Caco-2 (cell line): ENCODE measurements at regions not wholly inside any gene's neighbourhood (a gene's known extent, or its start where the extent isn't known, plus 50 kb on each side); places are given as distances from the start of the nearest gene placed in this dataset.

Experiments
- BruUV-seq: library from RNA; stranded (reverse); fragments of 400-500 nt; replicated peaks from 2 replicates; lab custom pipeline; 2021; lab: Mats Ljungman, UMichigan
- CTCF ChIA-PET: fragments of 300-600 bp; sonication (Branson Sonifier 250); formaldehyde crosslinking; loops from one replicate; lab custom pipeline; 2022; ENCODE audit warnings: antibody characterized with exemption; lab: Charles Lee
- POLR2A ChIA-PET: fragments of 300-600 bp; sonication (Branson Sonifier 250); formaldehyde crosslinking; loops from one replicate; lab custom pipeline; 2022; ENCODE audit warnings: antibody characterized with exemption; lab: Charles Lee
- DNase-seq, 2 experiments: peaks; one replicate each; pipeline versions ENCODE4 v3.0.0 to v3.0.0-alpha.2; 2020 to 2022
- H3K27me3 ChIP-seq: replicated peaks from 2 replicates; pipeline ENCODE4 v1.6.0; 2011; ENCODE audit warnings: low read length; ENCODE audit not compliant: control insufficient read depth, insufficient read depth
- H3K36me3 ChIP-seq: 2 replicates; pipeline ENCODE4 v1.5.1; 2011; ENCODE audit warnings: low read length; ENCODE audit not compliant: control insufficient read depth, insufficient read depth
- H3K4me1 ChIP-seq: fragments of 250-450 bp; sonication (Bioruptor Pico); 2 replicates; pipeline ENCODE4 v1.5.1; 2020; ENCODE audit warnings: mild to moderate bottlenecking
- H3K4me3 ChIP-seq: 2 replicates; pipeline ENCODE4 v1.5.1; 2011; ENCODE audit warnings: low read depth, mild to moderate bottlenecking, control low read depth, low read length
- H3K9me3 ChIP-seq: fragments of 250-450 bp; sonication (Bioruptor Pico); 2 replicates; pipeline ENCODE4 v1.5.1; 2020; ENCODE audit warnings: mild to moderate bottlenecking, moderate library complexity
- H3K27ac Mint-ChIP-seq: one replicate; pipeline ENCODE4 v1.8.0; 2022; ENCODE audit warnings: mixed read lengths; ENCODE audit not compliant: unreplicated experiment
- H3K27me3 Mint-ChIP-seq: one replicate; pipeline ENCODE4 v1.8.0; 2022; ENCODE audit warnings: mixed read lengths; ENCODE audit not compliant: insufficient read depth, unreplicated experiment
- H3K36me3 Mint-ChIP-seq: one replicate; pipeline ENCODE4 v1.8.0; 2022; ENCODE audit warnings: mild to moderate bottlenecking, mixed read lengths; ENCODE audit not compliant: insufficient read depth, unreplicated experiment
- H3K4me1 Mint-ChIP-seq: one replicate; pipeline ENCODE4 v1.8.0; 2022; ENCODE audit warnings: low read depth, mixed read lengths; ENCODE audit not compliant: unreplicated experiment
- H3K4me3 Mint-ChIP-seq: one replicate; pipeline ENCODE4 v1.8.0; 2022; ENCODE audit warnings: mild to moderate bottlenecking, moderate library complexity, mixed read lengths; ENCODE audit not compliant: unreplicated experiment
- H3K9me3 Mint-ChIP-seq: one replicate; pipeline ENCODE4 v1.8.0; 2022; ENCODE audit warnings: mixed read lengths; ENCODE audit not compliant: unreplicated experiment
- intact Hi-C: fragments of 100-400 bp; cut with micrococcal nuclease; formaldehyde crosslinking; loops from one replicate; pipeline ENCODE4 v1.10.0; 2022; ENCODE audit not compliant: unreplicated experiment
- TF ChIP-seq, protein P1 (sequence below), 2 experiments: fragments of 200-600 bp in 1 of 2; IDR thresholded peaks; 1 replicate in 1 of 2; 2 replicates in 1 of 2; pipeline versions ENCODE4 v1.5.1 to v1.8.0; 2011 to 2022; ENCODE audit warnings: antibody characterized with exemption in 1 of 2, control low read depth in 1 of 2, inconsistent platforms in 1 of 2, low read depth in 1 of 2, low read length in 1 of 2, mild to moderate bottlenecking in 1 of 2, moderate library complexity in 1 of 2; ENCODE audit not compliant: insufficient read depth in 1 of 2, severe bottlenecking in 1 of 2, unreplicated experiment in 1 of 2

DNA sequence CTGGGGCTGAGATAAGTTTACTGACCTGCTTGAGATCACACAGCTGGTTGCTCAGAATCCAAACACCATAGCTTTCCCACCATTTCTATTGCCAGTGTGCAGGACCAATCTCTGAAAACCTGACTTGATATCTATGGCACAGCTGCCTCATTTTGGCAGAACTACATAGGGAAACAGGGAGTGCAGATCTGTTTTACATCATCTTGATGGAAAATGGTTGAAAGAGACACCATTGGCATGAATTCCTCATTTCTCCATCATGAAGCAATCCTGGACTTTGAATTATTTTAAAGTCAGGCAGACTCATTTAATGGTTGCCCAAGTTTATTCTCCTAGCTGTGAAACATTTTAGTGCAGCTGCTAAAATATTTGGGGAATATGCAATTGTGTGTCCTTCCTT, 1628.2 kb upstream of the SLC10A2 start:
- Mint-ChIP-seq H3K36me3 (no peaks in the 10 kb centered on the region), H3K4me1 (no peaks in the 10 kb centered on the region), H3K9me3 (no peaks in the 10 kb centered on the region), H3K4me3 (no peak overlapping the region), H3K27ac (no peak overlapping the region), H3K27me3 (no peaks in the 10 kb centered on the region)
- Histone ChIP-seq H3K9me3 (no peaks in the 10 kb centered on the region), H3K4me3 (no peak overlapping the region), H3K27me3 (no peaks in the 10 kb centered on the region), H3K36me3 (no peaks in the 10 kb centered on the region), H3K4me1 (no peaks in the 10 kb centered on the region)
- intact Hi-C loops = no loop called here
- ChIA-PET POLR2A (no interaction called here), CTCF (no interaction called here)
- no peak for DNase-seq
- no TSS peak for BruUV-seq
- TF ChIP-seq, protein P1, sequence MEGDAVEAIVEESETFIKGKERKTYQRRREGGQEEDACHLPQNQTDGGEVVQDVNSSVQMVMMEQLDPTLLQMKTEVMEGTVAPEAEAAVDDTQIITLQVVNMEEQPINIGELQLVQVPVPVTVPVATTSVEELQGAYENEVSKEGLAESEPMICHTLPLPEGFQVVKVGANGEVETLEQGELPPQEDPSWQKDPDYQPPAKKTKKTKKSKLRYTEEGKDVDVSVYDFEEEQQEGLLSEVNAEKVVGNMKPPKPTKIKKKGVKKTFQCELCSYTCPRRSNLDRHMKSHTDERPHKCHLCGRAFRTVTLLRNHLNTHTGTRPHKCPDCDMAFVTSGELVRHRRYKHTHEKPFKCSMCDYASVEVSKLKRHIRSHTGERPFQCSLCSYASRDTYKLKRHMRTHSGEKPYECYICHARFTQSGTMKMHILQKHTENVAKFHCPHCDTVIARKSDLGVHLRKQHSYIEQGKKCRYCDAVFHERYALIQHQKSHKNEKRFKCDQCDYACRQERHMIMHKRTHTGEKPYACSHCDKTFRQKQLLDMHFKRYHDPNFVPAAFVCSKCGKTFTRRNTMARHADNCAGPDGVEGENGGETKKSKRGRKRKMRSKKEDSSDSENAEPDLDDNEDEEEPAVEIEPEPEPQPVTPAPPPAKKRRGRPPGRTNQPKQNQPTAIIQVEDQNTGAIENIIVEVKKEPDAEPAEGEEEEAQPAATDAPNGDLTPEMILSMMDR (IDR thresholded peaks at IDR 0.05; ENCODE audit: insufficient read depth in 1 of 2, low read depth in 1 of 2, low read length in 1 of 2, severe bottlenecking in 1 of 2, unreplicated experiment in 1 of 2) = no peak

DNA sequence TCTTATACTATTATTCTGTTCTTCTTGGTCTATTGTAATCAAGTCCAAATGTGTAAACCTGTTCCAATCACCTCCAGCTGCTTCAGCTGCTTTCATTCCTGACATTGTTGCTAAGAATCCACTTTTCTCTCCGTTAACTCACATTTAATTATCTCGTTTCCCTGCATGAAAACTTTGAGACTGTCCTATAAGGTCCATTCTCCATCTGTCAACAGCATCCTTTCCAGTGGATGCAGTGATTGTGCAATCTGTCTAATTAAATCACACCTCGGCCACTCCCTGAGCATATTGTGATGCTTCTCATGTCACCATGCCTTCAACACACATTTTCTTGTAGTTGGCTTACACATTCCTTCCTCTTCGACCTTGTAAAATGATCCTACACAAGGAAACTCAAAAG, 1626.9 kb upstream of the SLC10A2 start:
- POLR2A ChIA-PET = no interaction called here
- no TSS peak for BruUV-seq
- Histone ChIP-seq H3K4me3 (no peak overlapping the region), H3K4me1 (no peaks in the 10 kb centered on the region), H3K9me3 (no peaks in the 10 kb centered on the region), H3K36me3 (no peaks in the 10 kb centered on the region), H3K27me3 (no peaks in the 10 kb centered on the region)
- TF ChIP-seq, protein P1 (IDR thresholded peaks at IDR 0.05; ENCODE audit: insufficient read depth in 1 of 2, low read depth in 1 of 2, low read length in 1 of 2, severe bottlenecking in 1 of 2, unreplicated experiment in 1 of 2) = no peak
- no peaks in the 10 kb centered on the region for H3K27me3 Mint-ChIP-seq
- no peaks in the 10 kb centered on the region for H3K36me3 Mint-ChIP-seq
- CTCF ChIA-PET = no interaction called here
- H3K4me1 Mint-ChIP-seq = no peaks in the 10 kb centered on the region
- no peaks in the 10 kb centered on the region for H3K9me3 Mint-ChIP-seq
- H3K27ac Mint-ChIP-seq = no peak overlapping the region
- H3K4me3 Mint-ChIP-seq = no peak overlapping the region
- DNase-seq = no peak
- intact Hi-C loops = no loop called here

DNA sequence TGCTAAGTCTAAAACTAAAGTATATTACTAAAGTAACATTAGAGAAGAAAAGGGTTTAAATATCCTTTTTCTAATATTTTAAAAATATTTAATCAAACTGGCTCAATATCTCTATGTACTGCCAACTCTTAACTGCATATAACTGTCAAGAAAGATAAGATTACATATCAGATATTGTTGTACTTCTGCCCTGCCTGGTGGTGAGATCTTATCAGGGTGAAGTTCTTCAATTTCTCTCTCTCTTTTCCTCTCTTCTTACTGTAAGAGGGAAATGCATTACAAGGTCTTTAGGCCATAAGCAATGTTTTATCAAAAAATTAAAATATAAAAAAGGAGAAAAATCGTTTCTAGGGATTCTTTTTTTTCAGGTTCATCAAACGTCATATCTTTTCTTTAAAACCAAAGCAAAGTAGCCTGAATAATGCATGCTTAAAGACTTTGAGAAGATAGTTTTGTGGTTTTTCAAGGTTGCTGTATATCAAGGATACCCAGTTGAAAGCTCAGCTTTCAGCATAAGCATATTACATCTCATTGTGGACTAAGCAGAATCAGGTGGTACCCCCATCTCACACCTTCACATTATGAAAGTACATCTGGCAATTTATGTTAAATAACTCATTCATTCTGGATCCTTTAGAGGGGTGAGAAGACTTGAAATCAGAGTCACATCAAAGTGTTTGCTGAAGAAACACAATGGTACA, 1625.7 kb upstream of the SLC10A2 start:
- Histone ChIP-seq H3K27me3 (no peaks in the 10 kb centered on the region), H3K36me3 (no peaks in the 10 kb centered on the region), H3K4me3 (no peak overlapping the region), H3K4me1 (no peaks in the 10 kb centered on the region), H3K9me3 (no peaks in the 10 kb centered on the region)
- Mint-ChIP-seq H3K9me3 (no peaks in the 10 kb centered on the region), H3K36me3 (no peaks in the 10 kb centered on the region), H3K27ac (no peak overlapping the region), H3K4me3 (no peak overlapping the region), H3K27me3 (no peaks in the 10 kb centered on the region), H3K4me1 (no peaks in the 10 kb centered on the region)
- CTCF ChIA-PET = no interaction called here
- BruUV-seq = no TSS peak
- TF ChIP-seq, protein P1 (IDR thresholded peaks at IDR 0.05; ENCODE audit: insufficient read depth in 1 of 2, low read depth in 1 of 2, low read length in 1 of 2, severe bottlenecking in 1 of 2, unreplicated experiment in 1 of 2) = no peak
- DNase-seq = no peak
- POLR2A ChIA-PET = no interaction called here
- intact Hi-C loops = no loop called here
